GM18951 (cell line): ENCODE measurements at regions not wholly inside any gene's neighbourhood (a gene's known extent, or its start where the extent isn't known, plus 50 kb on each side); places are given as distances from the start of the nearest gene placed in this dataset.

Source experiments
- POLR2A ChIP-seq: IDR thresholded peaks from 4 replicates; pipeline ENCODE4 v1.6.1; 2011; ENCODE audit warnings: mild to moderate bottlenecking; ENCODE audit not compliant: insufficient read length, insufficient read depth; ENCODE audit errors: extremely low read depth
- in situ Hi-C: fragments of 300-500 bp; cut with MboI; formaldehyde crosslinking; loops from one replicate; pipeline ENCODE4 v1.12.0; 2022; ENCODE audit warnings: low sequenced_read_pairs, mixed read lengths, inconsistent platforms; ENCODE audit not compliant: unreplicated experiment

DNA sequence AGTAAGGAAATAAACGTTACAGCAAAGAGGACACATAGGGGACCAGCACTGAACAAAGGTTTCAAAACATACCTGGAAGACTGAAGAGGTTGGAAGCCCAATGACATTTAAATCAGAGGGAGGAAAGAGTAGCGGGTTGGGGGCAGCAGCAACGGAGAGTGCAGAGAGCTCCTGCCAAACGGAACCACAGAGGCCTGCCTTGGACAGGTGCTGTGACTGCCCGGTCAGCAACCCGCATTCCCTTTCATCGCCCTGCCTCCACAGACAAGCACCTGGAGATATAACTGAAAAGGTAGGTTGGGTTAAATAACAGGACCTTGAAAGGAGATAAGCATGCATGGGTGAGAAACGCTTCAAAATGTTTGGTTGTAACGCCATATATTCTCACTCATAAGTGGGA lies 92.8 kb upstream of the SLC38A4 start:
- in situ Hi-C loops, result no loop called here
- no peak for TF ChIP-seq POLR2A

DNA sequence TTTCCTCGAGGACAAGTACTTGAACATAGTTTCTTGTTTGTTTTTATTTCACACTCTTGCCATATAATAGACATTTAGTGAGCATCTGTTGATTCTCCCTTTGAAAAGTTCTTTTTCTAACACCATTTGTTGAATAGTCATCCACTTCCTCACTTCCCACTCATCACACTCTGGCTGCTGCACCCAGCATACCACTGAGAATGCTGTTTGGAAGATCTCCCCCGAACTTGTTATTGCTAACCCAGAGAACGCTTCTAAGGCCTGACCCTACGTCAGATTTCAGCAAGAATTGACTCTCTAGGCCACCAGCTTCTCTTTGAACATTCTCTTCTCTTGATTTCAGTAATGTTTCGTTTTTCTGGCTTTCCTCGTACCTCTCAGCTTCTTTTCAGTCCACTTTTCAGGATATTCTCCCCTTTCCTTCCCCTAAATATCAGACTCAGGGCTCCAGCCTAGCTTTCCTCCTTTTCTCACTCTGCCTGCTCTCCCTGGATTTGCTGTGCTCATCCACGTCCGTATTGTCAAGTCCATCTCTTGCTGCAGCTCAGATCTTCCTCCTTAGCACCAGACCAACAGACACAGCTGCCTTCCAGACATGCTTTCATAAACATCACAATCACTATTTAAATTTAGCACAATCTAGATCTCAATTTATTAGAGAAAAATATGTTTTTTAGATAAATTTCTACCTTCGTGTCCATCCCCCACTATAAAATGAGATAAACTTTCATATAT lies 94.0 kb upstream of the SLC38A4 start:
- in situ Hi-C loops, result no loop called here
- no peak for TF ChIP-seq POLR2A

DNA sequence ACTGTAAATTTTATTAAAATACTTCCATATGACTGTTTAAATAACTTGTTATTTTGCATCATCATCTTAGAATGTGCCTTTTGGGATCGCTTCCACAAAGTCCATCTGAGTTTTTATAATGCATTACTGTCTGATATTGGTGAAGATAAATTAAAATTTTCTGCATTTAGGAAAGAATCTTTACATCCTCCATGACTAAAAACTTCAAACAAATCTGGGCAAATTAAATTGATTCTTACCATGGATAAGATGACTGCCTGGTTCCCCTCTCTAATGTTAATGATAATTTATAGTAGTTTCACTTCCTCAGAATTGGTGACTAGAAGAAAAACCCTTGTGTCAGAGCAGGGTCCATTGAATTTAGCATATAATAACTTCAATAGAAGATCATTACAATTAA lies 94.7 kb upstream of the SLC38A4 start:
- in situ Hi-C loops, result no loop called here
- no peak for TF ChIP-seq POLR2A

DNA sequence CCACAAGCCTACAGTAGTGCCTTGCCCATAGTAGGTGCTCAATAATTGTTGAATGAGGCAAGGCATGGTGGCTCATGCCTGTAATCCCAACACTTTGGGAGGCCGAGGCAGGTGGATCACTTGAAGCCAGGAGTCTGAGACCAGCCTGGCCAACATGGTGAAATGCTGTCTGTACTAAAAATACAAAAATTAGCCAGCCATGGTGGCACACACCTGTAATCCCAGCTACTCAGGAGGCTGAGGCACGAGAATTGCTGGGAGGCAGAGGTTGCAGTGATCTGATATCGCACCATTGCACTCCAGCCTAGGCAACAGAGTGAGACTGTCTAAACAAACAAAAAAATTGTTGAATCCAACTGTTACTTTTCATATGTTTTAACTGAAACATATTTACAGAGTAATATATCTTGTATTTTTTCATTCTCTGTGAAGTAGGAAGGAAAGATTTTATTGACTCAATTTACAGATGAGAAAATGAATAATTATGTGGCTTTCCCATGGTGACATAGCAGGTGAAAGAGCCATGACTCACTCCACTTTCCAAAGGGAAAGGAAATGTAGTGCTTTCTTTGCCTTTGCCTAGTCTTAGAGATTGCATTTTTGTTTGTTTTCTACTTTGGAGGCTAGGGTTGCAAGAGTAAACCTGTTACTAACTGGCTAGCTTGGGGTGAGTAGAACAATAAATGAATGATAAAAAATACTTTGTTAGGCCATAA lies 95.4 kb upstream of the SLC38A4 start:
- in situ Hi-C loops, result no loop called here

DNA sequence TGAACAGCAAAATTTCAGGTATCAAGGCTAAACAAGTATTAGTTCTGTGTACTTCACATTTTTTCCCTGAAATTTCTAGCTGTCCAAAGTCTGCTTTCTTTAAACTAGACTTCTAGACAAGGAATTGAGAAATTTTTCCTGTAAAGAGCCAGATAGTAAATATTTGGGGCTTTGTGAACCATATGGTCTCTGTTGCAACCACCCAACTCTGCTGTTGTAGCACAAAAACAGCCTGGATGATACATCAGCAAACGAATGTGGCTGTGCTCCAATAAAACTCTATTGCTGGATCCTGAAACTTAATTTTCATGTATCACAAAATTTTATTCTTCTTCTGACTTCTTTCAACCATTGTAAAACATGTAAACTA lies 96.0 kb upstream of the SLC38A4 start:
- in situ Hi-C loops, result no loop called here

More for the DNA sequence above, 95.4 kb upstream of the SLC38A4 start:
- no peak for TF ChIP-seq POLR2A

DNA sequence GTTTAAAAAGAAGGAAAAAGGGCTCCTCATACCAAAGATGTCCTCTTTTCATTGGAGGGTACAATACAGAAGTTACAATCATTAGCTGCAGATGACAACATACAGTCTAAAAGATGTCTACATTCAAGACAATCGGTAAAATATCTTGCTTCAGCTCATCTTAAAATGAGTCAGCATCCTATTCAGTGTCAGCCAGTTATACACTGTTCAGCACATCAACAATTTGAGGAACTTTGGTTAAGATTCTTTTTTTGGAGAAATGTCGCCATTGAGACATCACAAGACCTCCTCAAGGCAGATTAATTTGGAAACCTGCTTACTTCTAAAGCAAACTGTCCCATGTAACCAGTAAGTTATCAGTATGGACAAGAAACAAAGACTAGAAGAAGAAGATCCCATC lies 100.7 kb upstream of the SLC38A4 start:
- in situ Hi-C loops, result no loop called here
- no peak for TF ChIP-seq POLR2A

More for the DNA sequence above, 96.0 kb upstream of the SLC38A4 start:
- TF ChIP-seq POLR2A, result no peak

DNA sequence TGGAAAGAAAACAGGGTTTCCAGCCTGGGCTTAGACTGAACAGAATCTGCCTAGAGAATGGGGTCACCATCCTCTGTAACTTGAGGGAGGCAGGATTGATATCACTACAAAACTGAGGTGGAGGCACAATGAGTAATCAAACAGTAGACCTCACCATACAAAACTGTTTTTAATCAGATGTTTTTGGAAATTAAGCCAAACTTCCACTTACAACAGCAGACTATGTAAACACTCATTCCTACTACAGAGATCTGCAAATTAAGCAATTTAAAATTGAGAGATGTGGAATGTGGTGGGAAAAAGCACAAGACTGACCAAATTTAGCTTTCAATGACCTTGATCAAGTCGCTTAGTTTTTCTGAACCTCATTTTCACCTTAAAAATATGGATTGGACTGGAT lies 104.3 kb upstream of the SLC38A4 start:
- TF ChIP-seq POLR2A, result no peak
- in situ Hi-C loops, result no loop called here

DNA sequence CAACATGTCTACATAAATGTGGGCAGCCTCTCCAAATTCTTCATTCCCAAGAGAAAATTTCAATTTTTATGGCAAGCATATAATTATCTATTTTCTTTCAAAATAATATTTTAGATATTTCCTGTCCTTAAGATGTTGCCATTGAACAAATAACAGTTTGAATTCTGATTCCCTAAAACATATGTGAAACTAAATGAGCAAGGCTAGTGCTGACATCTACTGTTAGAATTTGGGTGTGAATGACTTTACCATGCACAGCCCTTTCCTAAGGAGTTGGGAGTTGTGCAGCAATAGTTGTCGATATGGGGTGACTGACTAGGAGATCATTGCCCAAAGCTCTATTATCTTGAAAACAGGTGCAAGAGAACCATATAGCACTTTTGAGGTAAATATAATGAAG lies 108.2 kb upstream of the SLC38A4 start:
- TF ChIP-seq POLR2A, result no peak
- in situ Hi-C loops, result no loop called here

DNA sequence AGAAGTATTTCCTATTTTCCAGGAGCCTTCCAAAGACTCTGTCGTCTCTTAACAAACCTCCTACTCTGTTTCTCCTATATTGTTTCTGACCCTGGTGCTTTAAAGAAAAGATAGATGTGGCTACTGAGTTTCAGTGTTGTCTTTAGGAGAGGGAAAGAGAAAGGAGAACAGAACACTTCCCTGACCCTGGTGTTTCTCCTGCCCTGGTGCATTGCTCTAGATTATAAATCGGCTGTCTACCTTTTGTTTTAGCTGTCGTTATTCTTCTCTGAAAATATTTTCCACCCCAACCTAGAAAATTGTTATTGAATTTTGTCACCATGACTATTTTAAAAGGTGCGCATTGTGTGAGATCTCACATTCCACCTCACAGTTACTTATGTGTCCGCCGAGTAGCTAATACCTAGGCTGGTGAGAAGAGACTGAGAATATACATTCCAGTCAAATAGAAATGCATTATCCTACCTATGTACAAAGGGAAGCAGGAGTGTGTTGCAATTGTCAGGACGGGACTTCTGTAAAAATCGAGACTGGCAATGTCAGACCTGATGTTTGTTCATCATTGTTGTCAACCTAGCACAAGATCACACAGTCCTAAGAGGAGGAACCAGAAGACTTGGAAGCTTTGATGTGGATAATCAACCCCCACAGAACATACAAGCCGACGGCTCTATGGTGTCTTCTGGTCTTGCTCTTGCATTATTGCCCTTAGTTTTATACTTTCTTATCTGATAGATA lies 108.7 kb upstream of the SLC38A4 start:
- no peak for TF ChIP-seq POLR2A

DNA sequence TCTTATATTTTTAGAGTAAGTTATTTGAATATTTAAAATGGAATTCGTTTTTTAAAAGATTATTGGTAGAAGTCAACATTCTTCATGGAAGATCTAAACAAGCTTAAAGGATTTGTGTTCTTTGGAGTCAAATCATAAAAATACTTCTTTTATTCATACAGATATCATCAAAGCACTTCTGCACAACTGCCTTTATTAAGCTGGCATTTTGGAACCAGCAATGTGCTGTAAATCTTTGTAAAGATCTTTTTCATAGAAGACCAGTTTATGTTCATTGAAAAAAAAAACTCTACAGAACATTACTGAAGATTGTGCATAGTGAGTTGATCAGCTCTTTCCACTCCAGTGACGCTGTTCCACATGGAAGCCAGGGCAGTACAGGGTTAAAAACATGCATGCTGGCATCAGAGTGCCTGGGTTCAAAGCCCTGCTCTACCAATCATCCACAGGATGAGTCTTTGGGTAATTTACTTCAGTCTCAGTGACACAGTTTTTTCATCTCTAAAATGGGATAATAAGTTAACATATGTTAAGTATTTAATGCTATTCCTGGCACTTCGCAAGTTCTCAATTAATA lies 109.6 kb upstream of the SLC38A4 start:
- TF ChIP-seq POLR2A, result no peak
- in situ Hi-C loops, result no loop called here

More for the DNA sequence above, 108.7 kb upstream of the SLC38A4 start:
- in situ Hi-C loops, result no loop called here

DNA sequence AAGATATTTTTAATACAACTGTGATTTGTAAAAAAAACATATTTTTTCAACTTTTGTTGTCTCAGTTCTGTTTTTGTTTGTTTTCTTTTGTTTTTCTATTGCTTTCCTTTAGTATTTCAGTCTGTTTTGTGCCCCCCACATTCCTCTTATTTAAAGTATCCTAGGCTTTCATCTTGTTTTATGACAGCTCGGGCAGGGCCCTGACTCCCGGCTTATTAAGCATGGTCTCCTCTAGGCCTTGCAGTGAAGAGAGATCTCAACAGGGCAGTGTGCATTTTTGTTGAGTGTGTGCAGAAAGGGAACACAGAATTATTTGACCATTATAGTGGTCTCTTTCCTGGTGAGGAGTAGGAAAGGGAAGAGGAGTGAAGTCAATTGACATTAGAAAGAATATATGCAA lies 110.2 kb upstream of the SLC38A4 start:
- TF ChIP-seq POLR2A, result no peak

DNA sequence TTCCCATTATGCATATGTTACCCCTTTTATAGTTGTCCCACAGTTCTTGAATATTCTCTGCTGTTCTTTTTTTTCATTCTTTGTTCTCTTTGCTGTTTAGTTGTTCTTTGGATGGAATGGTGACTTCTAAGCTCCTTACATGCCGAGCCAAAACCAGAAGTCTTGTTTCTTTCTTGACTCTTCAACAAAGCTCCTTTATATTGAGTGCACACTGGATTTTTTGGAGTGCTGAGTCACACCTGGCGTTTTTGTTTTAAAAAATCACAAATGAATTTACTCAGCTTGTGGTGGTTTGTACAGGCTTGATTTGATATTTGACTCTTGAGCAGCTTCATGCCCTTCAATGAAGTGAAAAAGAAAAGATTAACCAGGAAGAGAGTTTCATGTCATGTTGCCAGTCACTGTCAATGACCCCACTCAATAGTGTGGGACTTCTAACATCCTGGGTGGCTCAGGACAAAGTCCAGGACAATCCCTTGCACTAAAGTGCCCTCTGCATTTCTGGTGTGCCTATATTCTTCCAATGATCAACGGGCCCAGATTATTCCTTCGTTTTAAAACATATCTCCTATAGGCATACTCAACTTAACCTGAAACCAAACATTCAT lies 112.4 kb upstream of the SLC38A4 start:
- no peak for TF ChIP-seq POLR2A
- in situ Hi-C loops, result no loop called here

More for the DNA sequence above, 110.2 kb upstream of the SLC38A4 start:
- in situ Hi-C loops, result no loop called here

DNA sequence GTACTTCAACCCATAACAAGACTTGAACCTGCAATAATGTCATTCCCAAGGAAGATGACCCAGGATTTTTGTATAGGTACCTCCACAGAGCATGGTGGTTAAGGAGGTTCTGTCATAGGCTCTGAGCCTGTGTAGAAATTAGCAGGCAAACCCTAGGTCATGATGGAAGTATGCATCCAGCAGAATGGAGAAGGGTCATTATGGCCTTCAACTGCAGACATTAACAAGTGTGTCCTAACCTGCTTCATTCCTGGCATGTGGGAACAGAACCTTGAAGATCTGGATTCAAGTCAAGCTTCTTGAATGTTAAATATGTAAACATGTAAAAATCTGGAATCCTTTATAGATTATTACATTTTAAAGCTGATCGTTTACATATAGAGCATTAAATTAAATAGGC lies 116.2 kb upstream of the SLC38A4 start:
- in situ Hi-C loops, result no loop called here
- no peak for TF ChIP-seq POLR2A

DNA sequence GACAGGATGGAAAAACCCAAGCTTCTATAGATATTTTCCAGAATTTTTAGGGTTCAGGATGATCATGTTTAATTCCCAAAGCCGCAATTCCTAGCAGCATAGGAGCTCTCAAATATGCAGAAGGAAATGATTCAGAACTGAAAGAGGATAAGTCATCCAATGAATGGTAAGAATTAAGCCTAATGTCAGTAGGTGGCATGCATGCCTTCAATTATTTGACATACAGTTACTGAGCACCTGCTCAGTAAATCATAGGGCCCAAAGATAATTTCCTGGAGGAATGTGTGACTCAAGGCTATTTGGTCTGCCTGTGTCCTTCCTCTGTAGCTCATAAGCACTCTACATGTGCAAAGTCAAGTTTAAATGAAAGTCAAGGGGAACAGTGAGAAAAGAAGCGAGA lies 116.8 kb upstream of the SLC38A4 start:
- in situ Hi-C loops, result no loop called here

More for the DNA sequence above, 116.8 kb upstream of the SLC38A4 start:
- no peak for TF ChIP-seq POLR2A
